ENCODE measurements at regions not wholly inside any gene's neighbourhood (a gene's known extent, or its start where the extent isn't known, plus 50 kb on each side); places are given as distances from the start of the nearest gene placed in this dataset.

- DNase-seq (ENCODE audit: insufficient read length, low spot score), result no peak
- no peak for TF ChIP-seq CTCF (IDR thresholded peaks at IDR 0.05; ENCODE audit: insufficient read depth, missing control alignments)
- no peak for FAIRE-seq
Measured at GRCh38 chr1:173414539-173415226, 62.5 kb upstream of the PRDX6 start.

GRCh38 chr1:173415490-173415889 lies 61.6 kb upstream of the PRDX6 start:
- DNase-seq (ENCODE audit: insufficient read length, low spot score) (no peak), FAIRE-seq (no peak)
- TF ChIP-seq CTCF (IDR thresholded peaks at IDR 0.05; ENCODE audit: insufficient read depth, missing control alignments), result no peak

GRCh38 chr1:173415905-173416450 lies 61.2 kb upstream of the PRDX6 start:
- no peak for DNase-seq (ENCODE audit: insufficient read length, low spot score)
- no peak for TF ChIP-seq CTCF (IDR thresholded peaks at IDR 0.05; ENCODE audit: insufficient read depth, missing control alignments)
- FAIRE-seq, result no peak

- no peak for FAIRE-seq
- no peak for DNase-seq (ENCODE audit: insufficient read length, low spot score)
- TF ChIP-seq CTCF (IDR thresholded peaks at IDR 0.05; ENCODE audit: insufficient read depth, missing control alignments), result no peak
Measured at GRCh38 chr1:173417563-173417962, 59.6 kb upstream of the PRDX6 start.

GRCh38 chr1:173418107-173418985 lies 58.8 kb upstream of the PRDX6 start:
- no peak for TF ChIP-seq CTCF (IDR thresholded peaks at IDR 0.05; ENCODE audit: insufficient read depth, missing control alignments)
- no peak for FAIRE-seq
- DNase-seq (ENCODE audit: insufficient read length, low spot score), result no peak

- DNase-seq (ENCODE audit: insufficient read length, low spot score) (no peak), FAIRE-seq (peak; percentile 82)
- TF ChIP-seq CTCF (IDR thresholded peaks at IDR 0.05; ENCODE audit: insufficient read depth, missing control alignments), result peak; percentile 93
Measured at GRCh38 chr1:173420330-173420806, 56.8 kb upstream of the PRDX6 start.

All from D721Med (cell line).